GM12892 (cell line): ENCODE measurements at regions not wholly inside any gene's neighbourhood (a gene's known extent, or its start where the extent isn't known, plus 50 kb on each side); places are given as distances from the start of the nearest gene placed in this dataset.

Experiments
- POLR2A ChIP-seq: IDR thresholded peaks from 2 replicates; pipeline ENCODE4 v1.6.1; 2011; ENCODE audit warnings: low read depth, low read length, control low read depth
- POLR2AphosphoS5 ChIP-seq: IDR thresholded peaks from 2 replicates; pipeline ENCODE4 v1.6.1; 2011; ENCODE audit warnings: low read depth, low read length, control low read depth
- TAF1 ChIP-seq: IDR thresholded peaks from 2 replicates; pipeline ENCODE4 v1.6.1; 2011; ENCODE audit warnings: low read depth, mild to moderate bottlenecking, control low read depth, low read length, borderline replicate concordance

DNA sequence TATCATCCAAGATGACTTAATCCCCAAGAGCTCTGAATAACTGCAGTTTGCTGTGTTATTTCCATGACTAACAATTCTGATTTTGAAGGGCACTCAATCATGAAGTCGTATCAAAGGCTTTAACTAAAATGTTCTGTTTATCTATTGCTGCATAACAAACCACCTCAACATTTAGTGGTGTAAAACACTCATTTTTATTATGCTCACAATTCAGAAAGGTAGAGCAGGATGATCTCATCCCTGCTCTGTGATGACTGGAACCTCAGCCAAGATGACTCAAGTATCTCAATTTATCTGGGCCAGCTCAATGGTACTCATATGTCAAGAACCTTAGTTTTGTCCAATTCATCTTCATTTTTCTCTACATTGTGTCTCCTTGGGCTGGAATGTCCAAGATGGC, 451.1 kb downstream of the PPARGC1A start:
- TF ChIP-seq POLR2AphosphoS5 (no peak), POLR2A (no peak), TAF1 (no peak)
